ENCODE measurements at regions not wholly inside any gene's neighbourhood (a gene's known extent, or its start where the extent isn't known, plus 50 kb on each side); places are given as distances from the start of the nearest gene placed in this dataset.

DNA sequence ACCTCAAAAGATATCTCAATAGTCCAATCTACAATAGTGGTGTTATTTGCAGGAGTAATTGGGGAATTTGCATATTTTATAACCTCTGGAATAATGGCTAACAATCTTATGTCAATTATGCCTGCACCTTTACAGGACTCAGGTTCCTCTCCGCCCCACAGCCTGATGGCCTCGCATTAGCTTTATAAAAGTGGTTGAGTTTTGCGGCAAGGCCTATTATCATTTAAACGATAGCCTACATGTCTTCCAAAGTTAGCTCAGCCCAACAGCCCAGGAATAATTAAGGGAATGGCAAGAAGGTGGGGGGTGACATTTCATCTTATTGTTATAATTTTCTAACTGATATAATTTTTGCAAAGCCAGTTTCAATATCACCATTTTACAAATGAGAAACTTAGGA, 97.3 kb downstream of the RTP4 start:
- DNase-seq = no peak

DNA sequence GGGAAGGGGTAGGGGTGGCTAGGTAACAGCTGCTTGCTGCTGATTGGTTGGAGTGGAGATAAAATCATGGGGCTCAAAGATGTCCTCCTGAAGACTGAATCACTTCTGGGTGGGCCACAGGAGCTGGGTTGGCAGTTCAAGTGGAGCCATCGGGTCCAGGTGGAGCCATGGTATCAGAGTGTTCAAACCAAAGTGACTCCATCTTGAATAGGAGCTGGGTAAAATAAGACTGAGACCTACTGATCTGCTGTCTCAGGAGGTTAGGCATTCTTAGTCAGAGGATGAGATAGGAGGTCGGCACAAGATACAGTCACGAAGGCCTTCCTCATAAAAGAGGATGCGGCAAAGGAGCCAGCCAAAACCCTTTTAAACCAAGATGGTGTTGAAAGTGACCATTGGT, 96.5 kb downstream of the RTP4 start:
- no peak for DNase-seq

DNA sequence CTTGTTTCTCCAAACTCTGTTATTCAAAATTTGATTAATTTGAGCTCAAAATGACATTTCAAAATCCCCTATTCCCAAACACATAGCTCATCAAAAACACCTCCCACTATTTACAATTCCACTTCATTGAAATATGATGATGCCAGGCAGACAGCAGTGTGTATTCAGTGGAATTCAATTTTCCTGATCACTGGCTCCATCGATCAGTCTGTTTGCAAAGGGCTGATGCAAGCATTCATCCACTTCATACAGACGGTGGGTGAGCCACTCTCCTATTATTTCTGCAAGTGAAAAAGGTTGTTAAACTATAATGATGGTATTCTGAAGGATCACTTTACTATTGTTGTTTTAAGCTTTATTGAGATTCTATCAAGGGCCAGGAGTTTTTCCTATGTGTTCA, 90.7 kb downstream of the RTP4 start:
- no peak for DNase-seq

DNA sequence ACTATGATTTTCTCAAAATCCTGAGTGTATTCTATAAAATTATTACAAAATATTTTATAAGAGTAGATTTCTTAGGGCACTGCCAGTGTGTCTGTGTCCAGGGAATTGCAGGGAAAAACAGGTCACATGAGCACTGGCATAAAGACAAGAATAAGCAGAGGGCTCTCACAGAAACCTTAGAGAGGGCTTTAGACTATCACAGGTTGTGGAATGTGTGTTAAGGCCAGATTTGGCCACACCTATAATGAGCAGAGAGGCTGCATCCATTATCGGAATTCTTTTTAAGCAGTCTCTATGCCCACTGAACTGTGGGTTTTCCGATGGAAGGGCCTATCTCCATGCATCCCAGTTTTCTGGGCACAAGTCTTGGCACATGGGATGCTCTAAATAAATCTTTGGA, 90.2 kb downstream of the RTP4 start:
- no peak for DNase-seq

DNA sequence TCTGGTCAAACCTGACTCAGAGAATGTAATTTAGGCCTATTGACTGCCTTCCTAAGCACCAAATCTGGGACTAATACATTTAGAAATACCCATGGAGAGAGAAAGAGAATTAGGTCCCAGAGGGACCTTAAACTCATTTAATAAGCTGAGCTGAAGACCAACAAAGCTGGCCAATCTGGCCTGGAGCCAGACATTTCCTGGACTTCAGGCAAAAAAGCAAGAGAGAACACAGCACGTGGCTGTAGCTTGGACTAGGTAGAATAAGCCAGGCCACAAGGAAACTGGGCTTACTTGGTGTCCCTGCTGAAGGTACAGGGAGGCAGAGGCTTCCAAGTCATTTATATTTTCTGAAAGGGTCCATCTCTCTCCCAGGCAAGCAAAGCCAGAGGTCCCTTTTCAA, 88.1 kb downstream of the RTP4 start:
- no peak for DNase-seq

DNA sequence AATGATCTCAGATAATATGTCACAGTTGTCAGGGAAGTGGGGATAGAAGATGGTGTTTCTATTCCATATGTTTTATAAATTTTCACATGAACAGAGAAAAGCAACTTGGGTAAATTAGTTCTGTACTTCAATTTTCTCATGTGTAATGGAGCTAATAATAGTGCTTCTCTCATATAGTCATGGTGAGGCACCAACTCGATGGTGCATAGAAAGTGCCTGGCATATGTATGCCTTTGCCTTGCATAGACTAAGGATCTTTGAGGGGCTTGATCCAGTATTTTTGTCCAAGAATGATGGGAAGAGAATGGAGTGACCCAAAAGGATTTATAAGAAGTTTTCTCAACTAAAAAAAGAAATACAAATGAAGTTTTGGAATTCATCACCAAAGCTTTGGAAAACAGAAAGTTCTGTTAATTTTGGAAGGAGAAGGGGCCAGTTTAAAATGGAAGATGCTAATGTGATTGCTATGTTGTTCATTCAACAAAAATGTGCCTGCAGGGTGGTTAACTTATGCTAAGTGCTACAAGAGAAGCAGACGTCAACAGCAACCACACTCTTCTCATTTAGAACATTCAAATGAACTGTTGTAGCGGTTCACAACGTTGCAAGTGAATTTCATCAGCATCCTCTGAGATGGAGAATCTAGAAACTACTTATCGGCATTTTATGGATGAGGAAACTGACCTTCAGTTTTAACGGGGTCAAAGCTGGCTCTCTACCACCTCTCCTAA, 86.1 kb downstream of the RTP4 start:
- DNase-seq = no peak

DNA sequence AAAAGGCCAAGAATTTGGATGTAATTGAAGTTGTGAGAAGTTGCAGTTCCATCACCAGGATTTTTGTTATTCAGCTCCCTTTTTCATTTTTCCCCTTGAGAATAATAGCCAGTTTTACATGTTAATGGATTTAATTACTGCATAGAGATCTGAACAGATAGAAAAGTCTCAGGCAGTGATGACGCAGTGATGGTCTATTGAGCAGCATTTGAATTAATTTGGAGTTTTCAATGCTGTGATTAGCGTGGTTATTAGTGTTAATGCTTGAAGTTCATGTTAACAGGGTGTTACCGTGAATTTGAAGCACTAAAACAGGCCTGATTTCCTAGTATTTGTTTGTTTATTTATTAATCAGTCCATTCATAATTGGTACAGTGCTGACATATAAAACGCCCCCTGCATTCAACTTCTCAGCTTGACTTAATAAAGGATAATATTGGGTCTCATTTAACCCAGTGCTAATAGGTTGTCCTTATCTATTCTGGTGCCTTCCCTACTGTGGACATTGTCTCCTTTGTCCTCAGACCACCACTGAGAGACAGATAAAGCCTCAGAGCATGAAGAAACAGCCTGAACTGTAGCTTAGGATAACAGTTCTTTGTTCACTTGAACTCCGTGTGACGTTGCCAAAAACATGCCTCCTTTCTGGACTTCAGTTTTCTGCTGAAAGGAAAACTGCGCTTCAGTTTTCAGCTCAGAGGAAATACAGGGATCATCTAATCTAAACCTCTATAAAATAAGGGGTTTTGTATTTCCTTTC, 82.4 kb downstream of the RTP4 start:
- no peak for DNase-seq

DNA sequence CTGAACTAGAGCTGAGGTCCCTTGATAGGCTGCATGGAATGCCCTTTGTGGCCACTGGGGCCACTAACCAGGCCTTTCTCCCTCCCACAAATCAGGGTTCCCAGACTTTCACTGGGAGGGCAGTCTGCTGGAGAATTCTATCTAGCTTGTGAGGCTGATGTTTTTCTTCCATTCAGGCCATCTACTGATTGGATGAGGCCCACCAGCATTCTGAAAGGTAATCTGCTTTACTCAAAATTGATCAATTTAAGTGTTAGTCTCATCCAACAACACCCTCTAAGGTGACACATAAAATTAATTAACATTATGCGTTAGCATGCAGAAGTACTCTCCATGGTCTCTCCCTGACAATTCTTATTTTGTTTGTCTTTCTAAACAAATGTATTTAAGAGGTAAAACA, 80.5 kb downstream of the RTP4 start:
- no peak for DNase-seq

DNA sequence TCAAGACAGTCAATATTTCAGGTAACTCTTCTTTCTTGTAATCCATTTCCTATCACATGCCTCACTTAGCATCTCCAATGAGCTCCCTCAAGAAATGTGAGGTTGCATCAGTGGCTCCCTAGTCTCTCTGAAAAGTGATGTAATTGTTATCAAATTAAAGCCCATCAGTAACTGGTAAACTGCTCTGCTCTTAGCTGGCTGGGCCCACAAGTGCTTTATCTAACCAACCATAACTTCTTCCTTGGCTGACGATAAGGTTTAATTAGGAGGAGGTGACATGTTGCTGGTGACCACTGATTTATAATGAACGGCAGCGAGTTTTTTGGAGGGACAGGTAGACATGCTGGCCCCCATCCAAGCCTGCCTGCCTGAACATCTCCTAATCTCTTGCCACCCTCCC, 79.6 kb downstream of the RTP4 start:
- no peak for DNase-seq

DNA sequence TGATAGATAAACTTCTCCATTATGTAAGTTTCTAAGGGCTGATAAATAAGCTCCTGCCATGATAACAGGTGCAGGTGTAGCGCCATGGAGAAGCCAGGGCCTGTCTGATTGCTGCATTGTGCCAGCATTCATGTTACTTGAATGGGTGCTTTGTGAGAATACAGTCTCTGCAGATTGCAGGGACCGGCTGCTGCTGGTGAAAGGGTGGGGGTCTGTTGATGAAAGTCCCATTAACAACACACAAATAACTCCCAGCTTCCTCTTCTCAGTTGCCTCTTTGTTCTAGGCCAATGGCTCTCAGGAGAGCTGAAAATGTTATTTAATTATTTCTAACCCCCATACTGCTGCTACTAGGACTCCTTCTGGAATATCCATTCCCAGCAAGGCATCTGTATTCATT, 77.2 kb downstream of the RTP4 start:
- DNase-seq = no peak

DNA sequence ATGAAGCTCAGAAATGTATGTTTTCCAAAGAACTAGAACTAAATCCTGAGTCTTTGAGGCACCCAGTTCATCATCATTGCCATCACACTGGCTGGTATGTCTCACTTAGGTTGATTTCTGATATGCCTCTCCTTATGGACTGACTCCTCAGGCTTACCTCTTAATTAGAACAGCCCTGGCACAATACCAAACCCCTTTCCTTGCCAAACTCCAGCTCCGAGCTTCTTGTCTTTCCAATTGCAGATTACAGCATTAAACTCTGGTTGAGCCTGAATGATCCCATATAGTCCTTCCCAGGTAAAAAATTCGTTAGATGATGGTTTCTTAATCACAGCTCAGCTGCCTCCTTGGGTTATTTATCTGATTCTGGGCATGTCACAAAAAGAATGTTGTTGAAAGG, 66.3 kb downstream of the RTP4 start:
- DNase-seq = no peak

DNA sequence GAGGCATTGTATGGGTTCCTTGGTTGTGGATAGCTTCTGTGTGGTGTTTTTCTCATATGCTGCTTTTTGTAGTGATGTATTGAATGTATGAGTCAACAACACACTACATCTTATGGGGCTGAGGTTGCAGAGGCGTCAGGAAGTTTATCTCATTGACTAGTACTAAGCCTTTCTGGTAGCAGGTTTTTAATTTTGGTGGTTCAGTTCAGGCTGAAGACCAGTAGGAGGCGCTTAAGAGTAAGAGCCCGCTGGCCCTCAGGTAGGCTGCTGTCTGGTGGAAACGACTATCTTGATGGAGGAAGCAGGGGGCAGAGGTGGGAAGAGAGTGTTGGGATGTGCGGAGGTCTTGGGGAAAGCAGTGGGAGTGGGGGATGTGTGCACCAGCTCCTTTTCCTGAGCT, 62.4 kb downstream of the RTP4 start:
- no peak for DNase-seq

Measured in stimulated activated CD8-positive, alpha-beta memory T cell treated with anti-CD3 and anti-CD28 coated beads, Interleukin-4, amount 100 ng/mL, for 48 hours (primary cell).